ENCODE measurements at regions not wholly inside any gene's neighbourhood (a gene's known extent, or its start where the extent isn't known, plus 50 kb on each side); places are given as distances from the start of the nearest gene placed in this dataset.
"Not testable (repeated sequence)": the region's sequence is repeated elsewhere in the genome, so short reads cannot be mapped to it uniquely, and the experiment has no call there.

GRCh38 chr5:20949636-20950035, 961.6 kb upstream of the CDH18 start:
- H3K9me3 ChIP-seq, result no peaks in the 10 kb centered on the region
- H3K4me3 ChIP-seq (ENCODE audit: low read depth in 1 of 2, low read length in 1 of 2), result no peak overlapping the region
- TF ChIP-seq CTCF (IDR thresholded peaks at IDR 0.05), result no peak
- H3K36me3 ChIP-seq, result no peaks in the 10 kb centered on the region
- no peak overlapping the region for H3K27ac ChIP-seq
- H3K27me3 ChIP-seq, result no peaks in the 10 kb centered on the region
- H3K4me1 ChIP-seq (ENCODE audit: control insufficient read depth in 1 of 2, insufficient read depth in 1 of 2, low read depth in 1 of 2, low read length in 1 of 2), result no peaks in the 10 kb centered on the region

- H3K27me3 ChIP-seq; H3K36me3 ChIP-seq; H3K27ac ChIP-seq; H3K9me3 ChIP-seq; H3K4me3 ChIP-seq (ENCODE audit: low read depth in 1 of 2, low read length in 1 of 2); H3K4me1 ChIP-seq (ENCODE audit: control insufficient read depth in 1 of 2, insufficient read depth in 1 of 2, low read depth in 1 of 2, low read length in 1 of 2): not testable (repeated sequence)
Measured at GRCh38 chr5:20943183-20943971, 955.4 kb upstream of the CDH18 start.

- H3K4me3 ChIP-seq (ENCODE audit: low read depth in 1 of 2, low read length in 1 of 2); H3K9me3 ChIP-seq; H3K27me3 ChIP-seq: not testable (repeated sequence)
Measured at GRCh38 chr5:20942603-20943002, 954.6 kb upstream of the CDH18 start.

GRCh38 chr5:20940786-20941185, 952.8 kb upstream of the CDH18 start:
- not testable (repeated sequence) for H3K4me3 ChIP-seq (ENCODE audit: low read depth in 1 of 2, low read length in 1 of 2); H3K4me1 ChIP-seq (ENCODE audit: control insufficient read depth in 1 of 2, insufficient read depth in 1 of 2, low read depth in 1 of 2, low read length in 1 of 2); H3K27ac ChIP-seq; H3K27me3 ChIP-seq; H3K9me3 ChIP-seq; H3K36me3 ChIP-seq

More at GRCh38 chr5:20942603-20943002, 954.6 kb upstream of the CDH18 start:
- H3K36me3 ChIP-seq; H3K27ac ChIP-seq; H3K4me1 ChIP-seq (ENCODE audit: control insufficient read depth in 1 of 2, insufficient read depth in 1 of 2, low read depth in 1 of 2, low read length in 1 of 2): not testable (repeated sequence)

GRCh38 chr5:20890936-20891335, 902.9 kb upstream of the CDH18 start:
- H3K4me1 ChIP-seq (ENCODE audit: control insufficient read depth in 1 of 2, insufficient read depth in 1 of 2, low read depth in 1 of 2, low read length in 1 of 2); H3K27me3 ChIP-seq; H3K36me3 ChIP-seq; H3K9me3 ChIP-seq; H3K4me3 ChIP-seq (ENCODE audit: low read depth in 1 of 2, low read length in 1 of 2); H3K27ac ChIP-seq: not testable (repeated sequence)

- not testable (repeated sequence) for H3K27ac ChIP-seq; H3K4me1 ChIP-seq (ENCODE audit: control insufficient read depth in 1 of 2, insufficient read depth in 1 of 2, low read depth in 1 of 2, low read length in 1 of 2); H3K4me3 ChIP-seq (ENCODE audit: low read depth in 1 of 2, low read length in 1 of 2); H3K9me3 ChIP-seq; H3K27me3 ChIP-seq; H3K36me3 ChIP-seq
Measured at GRCh38 chr5:20875726-20876125, 887.7 kb upstream of the CDH18 start.

- H3K27me3 ChIP-seq; H3K4me3 ChIP-seq (ENCODE audit: low read depth in 1 of 2, low read length in 1 of 2); H3K27ac ChIP-seq; H3K36me3 ChIP-seq; H3K4me1 ChIP-seq (ENCODE audit: control insufficient read depth in 1 of 2, insufficient read depth in 1 of 2, low read depth in 1 of 2, low read length in 1 of 2); H3K9me3 ChIP-seq: not testable (repeated sequence)
Measured at GRCh38 chr5:20865892-20866291, 877.9 kb upstream of the CDH18 start.

GRCh38 chr5:20833081-20833627, 845.2 kb upstream of the CDH18 start:
- H3K27ac ChIP-seq, result no peak overlapping the region
- TF ChIP-seq CTCF (IDR thresholded peaks at IDR 0.05), result no peak
- no peaks in the 10 kb centered on the region for H3K36me3 ChIP-seq
- no peaks in the 10 kb centered on the region for H3K9me3 ChIP-seq
- H3K4me1 ChIP-seq (ENCODE audit: control insufficient read depth in 1 of 2, insufficient read depth in 1 of 2, low read depth in 1 of 2, low read length in 1 of 2), result no peaks in the 10 kb centered on the region
- no peak overlapping the region for H3K4me3 ChIP-seq (ENCODE audit: low read depth in 1 of 2, low read length in 1 of 2)
- no peaks in the 10 kb centered on the region for H3K27me3 ChIP-seq
